Esophagus squamous epithelium (tissue), 5 donors: ENCODE measurements at regions not wholly inside any gene's neighbourhood (a gene's known extent, or its start where the extent isn't known, plus 50 kb on each side); places are given as distances from the start of the nearest gene placed in this dataset.

Experiments
- DNase-seq: peaks from one replicate; lab custom pipeline; 2025; lab: John Stamatoyannopoulos, UW
- H3K27ac ChIP-seq, 4 donors: fragments of 200-600 bp; sonication (generic); one replicate each; pipeline ENCODE4 v1.5.1; 2016 to 2019; ENCODE audit warnings: mild to moderate bottlenecking in 1 of 4
- H3K27me3 ChIP-seq, 4 donors: fragments of 200-600 bp; sonication (generic); 1 replicate in 3 of 4; 2 replicates in 1 of 4; pipeline versions ENCODE4 v1.5.1 to v1.6.0; 2017 to 2021; ENCODE audit warnings: antibody characterized with exemption in 1 of 4
- H3K36me3 ChIP-seq, 3 donors: fragments of 200-600 bp; sonication (generic); one replicate each; pipeline ENCODE4 v1.5.1; 2016 to 2019
- H3K4me1 ChIP-seq, 3 donors: fragments of 200-600 bp; sonication (generic); one replicate each; pipeline ENCODE4 v1.5.1; 2017 to 2019
- H3K4me3 ChIP-seq, 4 donors: fragments of 200-600 bp; sonication (generic); 1 replicate in 3 of 4; 2 replicates in 1 of 4; pipeline ENCODE4 v1.5.1; 2016 to 2019; ENCODE audit warnings: mild to moderate bottlenecking in 2 of 4, moderate library complexity in 1 of 4
- H3K9me3 ChIP-seq, 3 donors: fragments of 200-600 bp; sonication (generic); one replicate each; pipeline ENCODE4 v1.5.1; 2016 to 2019
- CTCF ChIP-seq, 6 experiments: fragments of 450-650 bp in 4 of 6; fragments of 200-600 bp in 2 of 6; sonication (generic) in 2 of 6; IDR thresholded peaks; one replicate each; pipeline ENCODE4 v1.5.1; 2016 to 2019; ENCODE audit warnings: antibody characterized with exemption in 6 of 6, mild to moderate bottlenecking in 4 of 6, moderate library complexity in 4 of 6
- POLR2A ChIP-seq, 4 donors: fragments of 450-650 bp; IDR thresholded peaks; one replicate each; pipeline ENCODE4 v1.6.1; 2017; ENCODE audit warnings: antibody characterized with exemption in 4 of 4, mild to moderate bottlenecking in 4 of 4, moderate library complexity in 3 of 4
- WGBS, 2 donors: methylation state at CpG; one replicate each; pipeline ENCODE4 v1.1.5; 2018; 5-methylcytosine and 5-hydroxymethylcytosine counted together
- intact Hi-C: fragments of 100-400 bp; cut with DNase I; formaldehyde crosslinking; loops from one replicate; pipeline ENCODE4 v1.15.0; 2022
- donor health status: DM: yes; HTN: yes; CAD: no.

- WGBS, 2 donors = 75 to 88% methylated on average over 1 of the region's 1 CpG
- Histone ChIP-seq H3K27ac (no peak overlapping the region), H3K4me1 (peaks cover 0 to 9% (median 2%) of the 10 kb centered on the region in 3 donors), H3K9me3 (no peaks in the 10 kb centered on the region), H3K36me3 (no peaks in the 10 kb centered on the region), H3K4me3 (no peak overlapping the region), H3K27me3 (no peaks in the 10 kb centered on the region)
- TF ChIP-seq POLR2A (IDR thresholded peaks at IDR 0.05) (no peak), CTCF (IDR thresholded peaks at IDR 0.05) (no peak)
- no peak for DNase-seq
- intact Hi-C loops = no loop called here
These were observed 102.9 kb upstream of the SMAD3 start for GRCh38 chr15:66962522-66962921.

DNA sequence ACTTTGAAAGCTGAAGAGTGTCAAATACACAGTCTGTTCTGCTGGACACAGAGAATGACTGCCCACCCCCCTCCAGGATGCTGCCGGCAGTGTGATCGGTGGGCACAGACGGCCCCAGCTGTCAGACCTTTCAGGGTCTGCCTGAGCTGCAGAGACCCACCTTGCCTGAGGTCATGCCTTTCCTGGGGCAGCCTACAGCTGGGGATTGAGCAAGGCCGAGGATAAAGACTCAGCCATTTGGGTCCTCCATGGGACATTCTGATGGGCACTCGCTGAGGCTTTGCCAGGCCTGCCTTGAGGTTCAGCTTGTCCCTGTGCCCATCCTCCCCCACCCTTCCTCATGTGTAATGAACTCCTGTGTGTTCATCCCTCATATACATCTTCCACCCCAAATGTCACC, 102.3 kb upstream of the SMAD3 start:
- Histone ChIP-seq H3K36me3 (no peaks in the 10 kb centered on the region), H3K4me1 (peaks cover 0 to 9% (median 0%) of the 10 kb centered on the region in 3 donors), H3K4me3 (no peak overlapping the region), H3K27me3 (no peaks in the 10 kb centered on the region), H3K27ac (no peak overlapping the region), H3K9me3 (no peaks in the 10 kb centered on the region)
- no peak for DNase-seq
- 80 to 90% methylated on average over 1 to 3 of the region's 5 CpGs for WGBS, 2 donors
- no peak for TF ChIP-seq POLR2A (IDR thresholded peaks at IDR 0.05)
- no peak for TF ChIP-seq CTCF (IDR thresholded peaks at IDR 0.05)
- intact Hi-C loops = no loop called here

GRCh38 chr15:66963710-66964109, 101.7 kb upstream of the SMAD3 start:
- Histone ChIP-seq H3K36me3 (no peaks in the 10 kb centered on the region), H3K4me3 (no peak overlapping the region), H3K9me3 (no peaks in the 10 kb centered on the region), H3K27me3 (no peaks in the 10 kb centered on the region), H3K27ac (no peak overlapping the region), H3K4me1 (peaks cover 0 to 9% (median 0%) of the 10 kb centered on the region in 3 donors)
- 33 to 57% methylated on average over 1 of the region's 1 CpG for WGBS, 2 donors
- intact Hi-C loops = no loop called here
- TF ChIP-seq POLR2A (IDR thresholded peaks at IDR 0.05) (no peak), CTCF (IDR thresholded peaks at IDR 0.05) (no peak)
- no peak for DNase-seq

DNA sequence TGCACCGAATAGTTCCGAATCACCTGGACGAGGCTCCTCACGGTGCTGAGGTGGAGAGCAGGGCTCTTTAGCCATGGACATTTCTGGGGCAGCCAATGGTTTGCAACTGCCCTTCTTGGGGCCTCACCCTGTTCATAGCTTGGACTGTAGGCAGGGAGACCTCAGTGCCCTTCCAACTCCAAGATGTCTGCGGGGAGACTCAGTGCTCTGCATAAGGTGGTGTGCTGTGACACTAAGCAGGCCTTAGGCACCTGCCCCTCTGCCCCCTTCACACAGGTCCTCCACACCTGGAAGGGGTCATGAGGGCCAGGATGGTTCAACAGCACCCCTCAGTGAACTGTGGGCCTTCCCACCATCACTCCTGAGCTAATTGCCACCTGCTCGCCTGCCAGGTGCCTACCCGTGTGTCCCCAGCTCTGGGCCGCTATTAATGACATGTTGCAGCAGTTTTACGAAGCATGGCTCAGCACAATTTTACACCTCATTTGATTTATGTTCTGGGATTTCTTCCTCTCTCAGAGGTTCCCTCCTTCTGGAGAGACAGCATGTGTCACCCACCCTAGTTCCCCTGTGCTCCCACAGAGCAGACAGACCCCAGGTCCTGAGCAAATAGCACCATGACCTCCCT, 101.2 kb upstream of the SMAD3 start:
- 85 to 94% methylated on average over 7 to 9 of the region's 9 CpGs for WGBS, 2 donors
- TF ChIP-seq POLR2A (IDR thresholded peaks at IDR 0.05) (no peak), CTCF (IDR thresholded peaks at IDR 0.05) (no peak)
- Histone ChIP-seq H3K9me3 (no peaks in the 10 kb centered on the region), H3K27ac (no peak overlapping the region), H3K4me3 (no peak overlapping the region), H3K36me3 (no peaks in the 10 kb centered on the region), H3K27me3 (no peaks in the 10 kb centered on the region), H3K4me1 (peaks cover 0 to 9% (median 0%) of the 10 kb centered on the region in 3 donors)
- no peak for DNase-seq
- intact Hi-C loops = no loop called here

DNA sequence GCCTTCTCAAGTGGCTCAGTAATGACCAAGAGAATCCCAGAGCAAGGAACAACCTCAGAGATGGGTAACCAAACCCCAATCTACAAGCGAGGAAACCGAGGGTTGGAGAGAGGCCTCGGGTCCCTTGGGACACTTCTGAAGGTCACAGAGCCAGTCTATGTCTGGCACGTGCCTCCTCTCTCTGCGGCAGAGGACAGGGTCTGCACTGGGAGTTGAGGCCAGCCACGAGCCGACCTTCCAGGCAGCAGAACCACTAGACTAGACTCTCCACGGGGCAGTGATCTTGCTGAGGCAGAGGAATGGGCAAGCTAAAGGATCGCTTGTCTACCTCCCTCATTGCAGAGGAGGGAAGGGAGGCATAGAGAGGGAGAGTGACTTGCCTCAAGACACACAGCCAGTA, 100.6 kb upstream of the SMAD3 start:
- Histone ChIP-seq H3K27ac (no peak overlapping the region), H3K36me3 (no peaks in the 10 kb centered on the region), H3K4me3 (no peak overlapping the region), H3K27me3 (no peaks in the 10 kb centered on the region), H3K4me1 (peaks cover 0 to 9% (median 0%) of the 10 kb centered on the region in 3 donors), H3K9me3 (no peaks in the 10 kb centered on the region)
- TF ChIP-seq POLR2A (IDR thresholded peaks at IDR 0.05) (no peak), CTCF (IDR thresholded peaks at IDR 0.05) (no peak)
- 87 to 89% methylated on average over 3 to 9 of the region's 9 CpGs for WGBS, 2 donors
- no peak for DNase-seq
- intact Hi-C loops = no loop called here
